Upper lobe of left lung (tissue), 6 donors: ENCODE measurements at regions not wholly inside any gene's neighbourhood (a gene's known extent, or its start where the extent isn't known, plus 50 kb on each side); places are given as distances from the start of the nearest gene placed in this dataset.

Experiments
- ATAC-seq, 2 donors: fragments of 200-7000 bp; cut with Tn5 transposase; one replicate each; pipeline ENCODE4 v1.9.1; 2022; ENCODE audit warnings: mild to moderate bottlenecking in 2 of 2, moderate library complexity in 2 of 2; ENCODE audit not compliant: low FRiP score in 2 of 2
- DNase-seq, 2 donors: peaks; one replicate each; pipeline ENCODE4 v3.0.0-alpha.2; 2019 to 2020
- H3K27ac ChIP-seq, 4 donors: fragments of 200-600 bp; sonication (generic); one replicate each; pipeline ENCODE4 v1.5.1; 2016 to 2019
- H3K27me3 ChIP-seq, 4 donors: fragments of 200-600 bp; sonication (generic); one replicate each; pipeline ENCODE4 v1.5.1; 2017 to 2019
- H3K36me3 ChIP-seq, 4 donors: fragments of 200-600 bp; sonication (generic); one replicate each; pipeline ENCODE4 v1.5.1; 2016 to 2019
- H3K4me1 ChIP-seq, 4 donors: fragments of 200-600 bp; sonication (generic); one replicate each; pipeline ENCODE4 v1.5.1; 2018 to 2019
- H3K4me3 ChIP-seq, 4 donors: fragments of 200-600 bp; sonication (generic); one replicate each; pipeline ENCODE4 v1.5.1; 2017 to 2019; ENCODE audit warnings: mild to moderate bottlenecking in 2 of 4, moderate library complexity in 1 of 4
- H3K9me3 ChIP-seq, 4 donors: fragments of 200-600 bp; sonication (generic); one replicate each; pipeline ENCODE4 v1.5.1; 2018 to 2019
- CTCF ChIP-seq, 6 experiments: fragments of 450-650 bp in 4 of 6; fragments of 200-600 bp in 2 of 6; sonication (generic) in 2 of 6; IDR thresholded peaks; one replicate each; pipeline ENCODE4 v1.5.1; 2016 to 2019; ENCODE audit warnings: antibody characterized with exemption in 6 of 6
- EP300 ChIP-seq, 4 donors: sonication (generic); formaldehyde crosslinking; IDR thresholded peaks; one replicate each; pipeline ENCODE4 v1.5.1; 2017; ENCODE audit warnings: antibody characterized with exemption in 4 of 4, control low read depth in 2 of 4
- POLR2A ChIP-seq, 4 donors: fragments of 450-650 bp; IDR thresholded peaks; one replicate each; pipeline ENCODE4 v1.5.1; 2016 to 2017; ENCODE audit warnings: antibody characterized with exemption in 4 of 4, mild to moderate bottlenecking in 2 of 4
- POLR2AphosphoS5 ChIP-seq, 2 donors: sonication (generic); formaldehyde crosslinking; IDR thresholded peaks; one replicate each; pipeline ENCODE4 v1.5.1; 2017; ENCODE audit warnings: antibody characterized with exemption in 2 of 2
- WGBS, 2 donors: methylation state at CpG; one replicate each; pipeline ENCODE4 v1.1.5; 2017 to 2018; 5-methylcytosine and 5-hydroxymethylcytosine counted together
- donor health status: DM: no; HTN: no; CAD: no; lungs with moderate emphysema.
- donor health status: DM: no; HTN: yes; CAD: no; lungs with severe emphysema.

GRCh38 chr15:31435261-31435911, 108.8 kb downstream of the KLF13 start:
- TF ChIP-seq EP300 (IDR thresholded peaks at IDR 0.05) (peak in 2 of 4 donors; percentile 4 to 80), POLR2A (IDR thresholded peaks at IDR 0.05) (no peak), POLR2AphosphoS5 (IDR thresholded peaks at IDR 0.05) (peak in 1 of 2 donors; percentile 74), CTCF (IDR thresholded peaks at IDR 0.05) (peak; percentile 45 to 80 (median 75))
- ATAC-seq (peak; percentile 77 to 80), DNase-seq (peak in 1 of 2 donors; percentile 92)
- Histone ChIP-seq H3K9me3 (no peaks in the 10 kb centered on the region), H3K36me3 (no peaks in the 10 kb centered on the region), H3K27me3 (no peaks in the 10 kb centered on the region), H3K27ac (peak overlapping the region; percentile 83 to 93 (median 88)), H3K4me1 (peaks cover 41 to 53% (median 44%) of the 10 kb centered on the region in 4 donors), H3K4me3 (peak overlapping the region in 3 of 4 donors; percentile 14 to 37 (median 31))
- 4% methylated on average over 15 of the region's 15 CpGs for WGBS, 2 donors

GRCh38 chr15:31435912-31436628, 109.4 kb downstream of the KLF13 start:
- Histone ChIP-seq H3K36me3 (no peaks in the 10 kb centered on the region), H3K4me1 (peaks cover 45 to 58% (median 50%) of the 10 kb centered on the region in 4 donors), H3K4me3 (no peak overlapping the region), H3K27ac (peak overlapping the region; percentile 83 to 93 (median 88)), H3K9me3 (no peaks in the 10 kb centered on the region), H3K27me3 (no peaks in the 10 kb centered on the region)
- no peak for DNase-seq
- 37 to 50% methylated on average over 12 to 14 of the region's 14 CpGs for WGBS, 2 donors
- TF ChIP-seq CTCF (IDR thresholded peaks at IDR 0.05) (no peak), POLR2A (IDR thresholded peaks at IDR 0.05) (no peak), EP300 (IDR thresholded peaks at IDR 0.05) (no peak)
- peak in 1 of 2 donors; percentile 58 for ATAC-seq

GRCh38 chr15:31437686-31438085, 111.1 kb downstream of the KLF13 start:
- no peak for DNase-seq
- no peak for TF ChIP-seq CTCF (IDR thresholded peaks at IDR 0.05)
- no peak for TF ChIP-seq POLR2AphosphoS5 (IDR thresholded peaks at IDR 0.05)
- no peak for TF ChIP-seq POLR2A (IDR thresholded peaks at IDR 0.05)
- TF ChIP-seq EP300 (IDR thresholded peaks at IDR 0.05): no peak
- Histone ChIP-seq H3K27ac (peak overlapping the region in 2 of 4 donors; percentile 46 to 49), H3K4me1 (peaks cover 50 to 67% (median 57%) of the 10 kb centered on the region in 4 donors), H3K9me3 (no peaks in the 10 kb centered on the region), H3K27me3 (no peaks in the 10 kb centered on the region), H3K36me3 (no peaks in the 10 kb centered on the region), H3K4me3 (no peak overlapping the region)
- 87 to 90% methylated on average over 3 to 6 of the region's 6 CpGs for WGBS, 2 donors
- no peak for ATAC-seq

- peak in 1 of 2 donors; percentile 79 for ATAC-seq
- H3K4me3 ChIP-seq: no peak overlapping the region
- peak overlapping the region in 2 of 4 donors; percentile 49 to 74 for H3K27ac ChIP-seq
- H3K36me3 ChIP-seq: no peaks in the 10 kb centered on the region
- TF ChIP-seq POLR2AphosphoS5 (IDR thresholded peaks at IDR 0.05) (peak; percentile 24 to 26), CTCF (IDR thresholded peaks at IDR 0.05) (no peak), EP300 (IDR thresholded peaks at IDR 0.05) (peak in 1 of 4 donors; percentile 54), POLR2A (IDR thresholded peaks at IDR 0.05) (no peak)
- no peaks in the 10 kb centered on the region for H3K27me3 ChIP-seq
- DNase-seq: peak in 1 of 2 donors; percentile 89
- H3K9me3 ChIP-seq: no peaks in the 10 kb centered on the region
- peaks cover 53 to 68% (median 57%) of the 10 kb centered on the region in 4 donors for H3K4me1 ChIP-seq
- 73 to 93% methylated on average over 8 to 10 of the region's 10 CpGs for WGBS, 2 donors
Observed at GRCh38 chr15:31438601-31439265, 112.1 kb downstream of the KLF13 start.
